WTC11 (cell line): ENCODE measurements at regions not wholly inside any gene's neighbourhood (a gene's known extent, or its start where the extent isn't known, plus 50 kb on each side); places are given as distances from the start of the nearest gene placed in this dataset.

ENCODE experiments used
- FOXP1 ChIP-seq: sonication (generic); formaldehyde crosslinking; IDR thresholded peaks from 2 replicates; pipeline ENCODE4 v1.8.0; 2022; ENCODE audit warnings: missing genetic modification reagents, mild to moderate bottlenecking, moderate library complexity, borderline replicate concordance
- IRF2 ChIP-seq: sonication (generic); formaldehyde crosslinking; IDR thresholded peaks from 2 replicates; pipeline ENCODE4 v1.8.0; 2022; ENCODE audit warnings: low read depth, missing genetic modification reagents, borderline replicate concordance
- JUN ChIP-seq: sonication (generic); formaldehyde crosslinking; IDR thresholded peaks from 2 replicates; pipeline ENCODE4 v1.8.0; 2023; ENCODE audit warnings: mild to moderate bottlenecking, missing genetic modification reagents
- NFYB ChIP-seq: sonication (generic); formaldehyde crosslinking; conservative IDR thresholded peaks from 2 replicates; pipeline ENCODE4 v1.8.0; 2022; ENCODE audit warnings: low read depth, missing genetic modification reagents
- TEAD1 ChIP-seq: sonication (generic); formaldehyde crosslinking; IDR thresholded peaks from 2 replicates; pipeline ENCODE4 v1.8.0; 2022; ENCODE audit warnings: mild to moderate bottlenecking, missing genetic modification reagents
- TP53 ChIP-seq: sonication (generic); formaldehyde crosslinking; IDR thresholded peaks from 2 replicates; pipeline ENCODE4 v1.8.1; 2023; ENCODE audit warnings: mild to moderate bottlenecking, missing genetic modification reagents
- USF2 ChIP-seq: sonication (generic); formaldehyde crosslinking; IDR thresholded peaks from 2 replicates; pipeline ENCODE4 v1.8.1; 2023; ENCODE audit warnings: mild to moderate bottlenecking, missing genetic modification reagents, moderate library complexity
- ZNF121 ChIP-seq: sonication (generic); formaldehyde crosslinking; IDR thresholded peaks from 2 replicates; pipeline ENCODE4 v1.8.0; 2023; ENCODE audit warnings: missing genetic modification reagents
- ZNF263 ChIP-seq: sonication (generic); formaldehyde crosslinking; IDR thresholded peaks from 2 replicates; pipeline ENCODE4 v1.8.1; 2022; ENCODE audit warnings: low read depth, mild to moderate bottlenecking, moderate library complexity, missing genetic modification reagents
- TF ChIP-seq, protein P1 (sequence below): fragments of 200-600 bp; IDR thresholded peaks from 2 replicates; pipeline ENCODE4 v1.8.0; 2022; ENCODE audit warnings: antibody characterized with exemption
- TF ChIP-seq, protein P2 (sequence below): sonication (generic); formaldehyde crosslinking; conservative IDR thresholded peaks from 2 replicates; pipeline ENCODE4 v1.8.1; 2022; ENCODE audit warnings: mild to moderate bottlenecking, missing genetic modification reagents

DNA sequence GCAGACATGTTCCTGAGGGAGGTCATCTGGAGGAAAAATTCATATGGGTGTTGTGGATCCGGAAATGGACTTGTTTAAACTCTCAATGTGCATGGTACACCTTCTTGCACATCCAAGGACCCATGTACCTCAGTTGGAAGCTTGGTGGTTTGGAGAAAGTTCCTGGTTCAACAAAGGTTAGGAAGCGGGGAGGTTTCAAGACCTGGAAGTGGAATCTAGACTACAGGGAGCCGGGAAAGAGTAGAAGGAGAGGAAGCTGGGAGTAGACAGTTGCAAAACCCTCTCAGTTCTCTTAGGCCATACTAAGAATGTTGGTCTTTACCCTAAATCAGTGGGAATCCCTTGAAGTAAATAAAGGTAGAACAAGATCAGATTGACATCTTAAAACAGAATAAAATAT, 209.8 kb upstream of the SPOPL start:
- TF ChIP-seq, protein P1, sequence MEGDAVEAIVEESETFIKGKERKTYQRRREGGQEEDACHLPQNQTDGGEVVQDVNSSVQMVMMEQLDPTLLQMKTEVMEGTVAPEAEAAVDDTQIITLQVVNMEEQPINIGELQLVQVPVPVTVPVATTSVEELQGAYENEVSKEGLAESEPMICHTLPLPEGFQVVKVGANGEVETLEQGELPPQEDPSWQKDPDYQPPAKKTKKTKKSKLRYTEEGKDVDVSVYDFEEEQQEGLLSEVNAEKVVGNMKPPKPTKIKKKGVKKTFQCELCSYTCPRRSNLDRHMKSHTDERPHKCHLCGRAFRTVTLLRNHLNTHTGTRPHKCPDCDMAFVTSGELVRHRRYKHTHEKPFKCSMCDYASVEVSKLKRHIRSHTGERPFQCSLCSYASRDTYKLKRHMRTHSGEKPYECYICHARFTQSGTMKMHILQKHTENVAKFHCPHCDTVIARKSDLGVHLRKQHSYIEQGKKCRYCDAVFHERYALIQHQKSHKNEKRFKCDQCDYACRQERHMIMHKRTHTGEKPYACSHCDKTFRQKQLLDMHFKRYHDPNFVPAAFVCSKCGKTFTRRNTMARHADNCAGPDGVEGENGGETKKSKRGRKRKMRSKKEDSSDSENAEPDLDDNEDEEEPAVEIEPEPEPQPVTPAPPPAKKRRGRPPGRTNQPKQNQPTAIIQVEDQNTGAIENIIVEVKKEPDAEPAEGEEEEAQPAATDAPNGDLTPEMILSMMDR, result no peak
- TF ChIP-seq FOXP1 (CRISPR knock-in tag) (no peak), USF2 (no peak), ZNF263 (CRISPR knock-in tag) (no peak), NFYB (CRISPR knock-in tag) (no peak), TP53 (CRISPR knock-in tag) (no peak), ZNF121 (CRISPR knock-in tag) (no peak), JUN (CRISPR knock-in tag) (no peak), TEAD1 (CRISPR knock-in tag) (no peak), IRF2 (no peak)
- TF ChIP-seq, protein P2, sequence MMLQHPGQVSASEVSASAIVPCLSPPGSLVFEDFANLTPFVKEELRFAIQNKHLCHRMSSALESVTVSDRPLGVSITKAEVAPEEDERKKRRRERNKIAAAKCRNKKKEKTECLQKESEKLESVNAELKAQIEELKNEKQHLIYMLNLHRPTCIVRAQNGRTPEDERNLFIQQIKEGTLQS (CRISPR knock-in tag), result no peak
